Right ventricle myocardium superior (tissue), 1 donor: ENCODE measurements at regions not wholly inside any gene's neighbourhood (a gene's known extent, or its start where the extent isn't known, plus 50 kb on each side); places are given as distances from the start of the nearest gene placed in this dataset.
A peak's percentile ranks its signal among the peaks of the same experiment; 100 is the strongest.
"Not testable (repeated sequence)": the region's sequence is repeated elsewhere in the genome, so short reads cannot be mapped to it uniquely, and the experiment has no call there.

Experiments used
- ATAC-seq: fragments of 200-7000 bp; cut with Tn5 transposase; one replicate; pipeline ENCODE4 v1.9.1; 2020; ENCODE audit warnings: mild to moderate bottlenecking; ENCODE audit not compliant: poor library complexity
- DNase-seq: peaks from one replicate; pipeline ENCODE4 v3.0.0-alpha.2; 2020
- intact Hi-C: fragments of 100-400 bp; cut with DNase I; formaldehyde crosslinking; loops from one replicate; pipeline ENCODE4 v1.11.2; 2022
- donor health status: DM: no; HTN: yes; CAD: no; lungs with severe emphysema.

GRCh38 chr12:97075934-97076630 is 169.0 kb downstream of the NEDD1 start:
- DNase-seq = no peak
- intact Hi-C loops = no loop called here

GRCh38 chr12:97076912-97077311 is 169.9 kb downstream of the NEDD1 start:
- intact Hi-C loops, ATAC-seq, DNase-seq: not testable (repeated sequence)

More at GRCh38 chr12:97075934-97076630, 169.0 kb downstream of the NEDD1 start:
- ATAC-seq = no peak

- intact Hi-C loops = no loop called here
- DNase-seq (no peak), ATAC-seq (no peak)
Measured at GRCh38 chr12:97082029-97082428, 175.0 kb downstream of the NEDD1 start.

GRCh38 chr12:97093187-97093683 is 186.2 kb downstream of the NEDD1 start:
- no peak for ATAC-seq
- intact Hi-C loops = no loop called here

GRCh38 chr12:97097734-97098133 is 190.7 kb downstream of the NEDD1 start:
- no peak for ATAC-seq
- intact Hi-C loops = no loop called here
- DNase-seq = no peak

More at GRCh38 chr12:97093187-97093683, 186.2 kb downstream of the NEDD1 start:
- DNase-seq = no peak

- intact Hi-C loops = no loop called here
Measured at GRCh38 chr12:97109441-97109840, 202.4 kb downstream of the NEDD1 start.

GRCh38 chr12:97112136-97112535 is 205.1 kb downstream of the NEDD1 start:
- ATAC-seq = no peak
- intact Hi-C loops = no loop called here
- DNase-seq = no peak

More at GRCh38 chr12:97109441-97109840, 202.4 kb downstream of the NEDD1 start:
- ATAC-seq = no peak
- DNase-seq = no peak

- DNase-seq = no peak
- ATAC-seq = no peak
- intact Hi-C loops = no loop called here
Measured at GRCh38 chr12:97118796-97119375, 211.8 kb downstream of the NEDD1 start.

GRCh38 chr12:97127061-97127460 is 220.0 kb downstream of the NEDD1 start:
- no peak for ATAC-seq
- intact Hi-C loops = no loop called here

GRCh38 chr12:97131220-97131981 is 224.3 kb downstream of the NEDD1 start:
- DNase-seq (no peak), ATAC-seq (no peak)
- intact Hi-C loops = no loop called here

More at GRCh38 chr12:97127061-97127460, 220.0 kb downstream of the NEDD1 start:
- DNase-seq = no peak

GRCh38 chr12:97132270-97132669 is 225.2 kb downstream of the NEDD1 start:
- intact Hi-C loops = no loop called here
- ATAC-seq (no peak), DNase-seq (no peak)

- no peak for DNase-seq
- ATAC-seq = no peak
- intact Hi-C loops = no loop called here
Measured at GRCh38 chr12:97134495-97134894, 227.4 kb downstream of the NEDD1 start.

GRCh38 chr12:97140355-97140754 is 233.3 kb downstream of the NEDD1 start:
- DNase-seq = no peak
- intact Hi-C loops = no loop called here
- no peak for ATAC-seq

GRCh38 chr12:97142737-97143410 is 235.8 kb downstream of the NEDD1 start:
- intact Hi-C loops = no loop called here
- ATAC-seq = no peak
- DNase-seq = no peak

- intact Hi-C loops = no loop called here
- peak; percentile 63 for ATAC-seq
Measured at GRCh38 chr12:97148941-97149559, 242.0 kb downstream of the NEDD1 start.

GRCh38 chr12:97151481-97151880 is 244.4 kb downstream of the NEDD1 start:
- DNase-seq = no peak
- intact Hi-C loops = no loop called here
- no peak for ATAC-seq

More at GRCh38 chr12:97148941-97149559, 242.0 kb downstream of the NEDD1 start:
- peak; percentile 68 for DNase-seq

- intact Hi-C loops = no loop called here
- ATAC-seq (no peak), DNase-seq (no peak)
Measured at GRCh38 chr12:97159377-97159776, 252.3 kb downstream of the NEDD1 start.

- ATAC-seq (no peak), DNase-seq (no peak)
- intact Hi-C loops = no loop called here
Measured at GRCh38 chr12:97160277-97160676, 253.2 kb downstream of the NEDD1 start.

GRCh38 chr12:97162173-97162572 is 255.1 kb downstream of the NEDD1 start:
- DNase-seq (no peak), ATAC-seq (no peak)
- intact Hi-C loops = no loop called here
